Astrocyte of the cerebellum (primary cell): ENCODE measurements at regions not wholly inside any gene's neighbourhood (a gene's known extent, or its start where the extent isn't known, plus 50 kb on each side); places are given as distances from the start of the nearest gene placed in this dataset.

ENCODE experiments used
- DNase-seq: peaks from one replicate; pipeline ENCODE4 v3.0.0-alpha.2; 2011; ENCODE audit warnings: low read depth
- H3K4me3 ChIP-seq: 2 replicates; pipeline ENCODE4 v1.5.1; 2011; ENCODE audit warnings: mild to moderate bottlenecking, low read depth, low read length, moderate library complexity
- CTCF ChIP-seq: IDR thresholded peaks from 2 replicates; pipeline ENCODE4 v1.5.1; 2012; ENCODE audit warnings: low read length, low read depth, moderate library complexity, mild to moderate bottlenecking; ENCODE audit errors: missing control alignments
- in situ Hi-C: cut with HindIII; loops from 2 replicates; pipeline ENCODE4 v1.10.0; 2017; ENCODE audit warnings: low sequenced_read_pairs

- no peak for TF ChIP-seq CTCF
- in situ Hi-C loops, result no loop called here
- no peak overlapping the region for H3K4me3 ChIP-seq
- no peak for DNase-seq
Observed at GRCh38 chr6:21713481-21713880, 119.9 kb downstream of the SOX4 start.

GRCh38 chr6:21715180-21715579 lies 121.6 kb downstream of the SOX4 start:
- in situ Hi-C loops, result no loop called here
- DNase-seq, result no peak
- no peak for TF ChIP-seq CTCF
- H3K4me3 ChIP-seq, result no peak overlapping the region

GRCh38 chr6:21722510-21722909 lies 129.0 kb downstream of the SOX4 start:
- H3K4me3 ChIP-seq, result no peak overlapping the region
- TF ChIP-seq CTCF, result no peak
- no peak for DNase-seq
- in situ Hi-C loops, result loop anchor here (5.0 kb wide), 1 partner anchor 75 kb away; no protein-coding TSS in a partner anchor

GRCh38 chr6:21726676-21727075 lies 133.1 kb downstream of the SOX4 start:
- H3K4me3 ChIP-seq, result no peak overlapping the region
- no peak for DNase-seq
- TF ChIP-seq CTCF, result no peak
- in situ Hi-C loops, result no loop called here

- no peak overlapping the region for H3K4me3 ChIP-seq
- in situ Hi-C loops, result no loop called here
- no peak for DNase-seq
- TF ChIP-seq CTCF, result no peak
Observed at GRCh38 chr6:21728141-21728540, 134.6 kb downstream of the SOX4 start.

GRCh38 chr6:21729431-21729830 lies 135.9 kb downstream of the SOX4 start:
- no peak for TF ChIP-seq CTCF
- no peak for DNase-seq
- in situ Hi-C loops, result no loop called here
- H3K4me3 ChIP-seq, result no peak overlapping the region

GRCh38 chr6:21730533-21730932 lies 137.0 kb downstream of the SOX4 start:
- TF ChIP-seq CTCF, result no peak
- H3K4me3 ChIP-seq, result no peak overlapping the region
- in situ Hi-C loops, result no loop called here
- DNase-seq, result no peak
